GM12864 (cell line): ENCODE measurements at regions not wholly inside any gene's neighbourhood (a gene's known extent, or its start where the extent isn't known, plus 50 kb on each side); places are given as distances from the start of the nearest gene placed in this dataset.

ENCODE experiments used
- DNase-seq: peaks from one replicate; pipeline ENCODE4 v3.0.0-alpha.2; 2011; ENCODE audit warnings: low read depth
- H3K4me3 ChIP-seq: 2 replicates; pipeline ENCODE4 v1.5.1; 2011; ENCODE audit warnings: mild to moderate bottlenecking, low read depth, low read length, control low read depth
- TF ChIP-seq, protein P1 (sequence below): IDR thresholded peaks from 2 replicates; pipeline ENCODE4 v1.5.1; 2011; ENCODE audit warnings: low read depth, mild to moderate bottlenecking, moderate library complexity, low read length, control low read depth, inconsistent platforms; ENCODE audit errors: missing control alignments

DNA sequence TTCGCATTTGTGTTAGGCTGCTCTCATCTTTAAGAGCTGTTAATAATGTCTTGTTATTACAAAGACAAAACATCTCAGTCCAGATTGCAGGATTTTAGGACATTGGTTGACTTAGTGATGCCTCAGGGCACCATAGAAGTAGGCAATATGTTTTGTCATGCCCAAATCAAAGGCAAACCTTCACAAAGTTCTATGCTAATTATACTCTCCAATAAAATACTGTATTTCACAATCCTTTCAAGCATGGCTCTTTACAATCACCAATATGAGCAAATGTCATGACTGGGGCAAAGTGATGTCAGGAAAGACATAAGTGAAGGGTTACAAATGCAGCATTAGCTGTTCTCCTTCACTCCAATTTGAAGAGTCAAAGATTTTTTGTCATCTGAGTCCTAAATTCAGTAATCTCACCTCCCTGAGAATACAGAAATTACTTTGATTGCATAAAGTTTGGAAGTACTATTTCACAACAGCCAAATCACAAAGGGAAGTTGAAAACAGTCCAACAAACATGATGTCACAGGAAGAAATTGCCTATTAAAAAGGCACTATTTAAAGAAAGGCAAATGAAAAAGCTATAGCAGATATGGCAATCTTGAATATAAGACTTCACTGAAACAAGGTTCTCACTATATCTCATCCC lies 303.2 kb downstream of the PRR16 start:
- DNase-seq: no peak

DNA sequence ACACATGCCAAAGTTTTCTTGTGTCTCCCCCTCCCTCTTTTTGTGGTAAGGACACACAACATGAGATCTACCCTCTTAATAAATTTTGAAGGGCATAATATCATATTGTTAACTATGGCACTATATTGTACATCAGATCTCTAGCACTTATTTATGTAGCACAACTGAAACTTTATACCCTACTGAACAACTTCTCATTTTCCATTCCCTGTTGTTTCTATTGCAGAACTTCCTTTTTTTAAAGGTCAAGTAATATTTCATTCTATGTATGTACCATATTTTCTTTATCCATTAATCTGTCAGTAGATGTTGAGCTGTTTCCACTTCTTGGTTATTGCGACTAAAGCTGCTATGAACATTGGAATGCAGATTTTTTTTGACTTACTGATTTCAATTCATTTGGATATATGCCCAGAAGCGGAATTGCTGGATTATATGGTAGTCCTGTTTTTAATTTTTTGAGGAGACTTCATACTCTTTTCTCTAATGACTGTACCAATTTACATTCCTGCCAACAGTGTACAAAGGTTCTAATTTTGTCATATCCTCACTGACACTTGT lies 305.3 kb downstream of the PRR16 start:
- TF ChIP-seq, protein P1, sequence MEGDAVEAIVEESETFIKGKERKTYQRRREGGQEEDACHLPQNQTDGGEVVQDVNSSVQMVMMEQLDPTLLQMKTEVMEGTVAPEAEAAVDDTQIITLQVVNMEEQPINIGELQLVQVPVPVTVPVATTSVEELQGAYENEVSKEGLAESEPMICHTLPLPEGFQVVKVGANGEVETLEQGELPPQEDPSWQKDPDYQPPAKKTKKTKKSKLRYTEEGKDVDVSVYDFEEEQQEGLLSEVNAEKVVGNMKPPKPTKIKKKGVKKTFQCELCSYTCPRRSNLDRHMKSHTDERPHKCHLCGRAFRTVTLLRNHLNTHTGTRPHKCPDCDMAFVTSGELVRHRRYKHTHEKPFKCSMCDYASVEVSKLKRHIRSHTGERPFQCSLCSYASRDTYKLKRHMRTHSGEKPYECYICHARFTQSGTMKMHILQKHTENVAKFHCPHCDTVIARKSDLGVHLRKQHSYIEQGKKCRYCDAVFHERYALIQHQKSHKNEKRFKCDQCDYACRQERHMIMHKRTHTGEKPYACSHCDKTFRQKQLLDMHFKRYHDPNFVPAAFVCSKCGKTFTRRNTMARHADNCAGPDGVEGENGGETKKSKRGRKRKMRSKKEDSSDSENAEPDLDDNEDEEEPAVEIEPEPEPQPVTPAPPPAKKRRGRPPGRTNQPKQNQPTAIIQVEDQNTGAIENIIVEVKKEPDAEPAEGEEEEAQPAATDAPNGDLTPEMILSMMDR: no peak
- H3K4me3 ChIP-seq: no peak overlapping the region
- no peak for DNase-seq

More for the DNA sequence above, 303.2 kb downstream of the PRR16 start:
- H3K4me3 ChIP-seq: no peak overlapping the region
- TF ChIP-seq, protein P1: no peak

DNA sequence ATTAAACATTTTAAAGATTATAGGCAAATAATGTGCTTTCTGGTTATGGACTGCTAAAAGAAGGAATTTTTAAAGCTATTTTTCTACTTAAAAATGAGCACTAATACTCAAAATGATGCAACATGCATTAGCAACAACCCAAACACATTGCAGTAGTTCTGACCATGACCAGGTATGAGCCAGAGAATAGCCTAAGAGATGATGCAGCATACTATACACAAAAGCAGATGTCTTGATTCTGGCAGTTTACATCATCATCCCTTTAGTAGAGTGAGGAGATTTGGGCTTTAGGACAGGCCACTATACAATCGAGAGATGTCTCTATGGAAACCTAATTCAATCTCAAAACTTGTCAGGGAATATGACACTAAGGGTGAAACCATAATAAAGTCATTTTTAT lies 307.1 kb downstream of the PRR16 start:
- TF ChIP-seq, protein P1: no peak

DNA sequence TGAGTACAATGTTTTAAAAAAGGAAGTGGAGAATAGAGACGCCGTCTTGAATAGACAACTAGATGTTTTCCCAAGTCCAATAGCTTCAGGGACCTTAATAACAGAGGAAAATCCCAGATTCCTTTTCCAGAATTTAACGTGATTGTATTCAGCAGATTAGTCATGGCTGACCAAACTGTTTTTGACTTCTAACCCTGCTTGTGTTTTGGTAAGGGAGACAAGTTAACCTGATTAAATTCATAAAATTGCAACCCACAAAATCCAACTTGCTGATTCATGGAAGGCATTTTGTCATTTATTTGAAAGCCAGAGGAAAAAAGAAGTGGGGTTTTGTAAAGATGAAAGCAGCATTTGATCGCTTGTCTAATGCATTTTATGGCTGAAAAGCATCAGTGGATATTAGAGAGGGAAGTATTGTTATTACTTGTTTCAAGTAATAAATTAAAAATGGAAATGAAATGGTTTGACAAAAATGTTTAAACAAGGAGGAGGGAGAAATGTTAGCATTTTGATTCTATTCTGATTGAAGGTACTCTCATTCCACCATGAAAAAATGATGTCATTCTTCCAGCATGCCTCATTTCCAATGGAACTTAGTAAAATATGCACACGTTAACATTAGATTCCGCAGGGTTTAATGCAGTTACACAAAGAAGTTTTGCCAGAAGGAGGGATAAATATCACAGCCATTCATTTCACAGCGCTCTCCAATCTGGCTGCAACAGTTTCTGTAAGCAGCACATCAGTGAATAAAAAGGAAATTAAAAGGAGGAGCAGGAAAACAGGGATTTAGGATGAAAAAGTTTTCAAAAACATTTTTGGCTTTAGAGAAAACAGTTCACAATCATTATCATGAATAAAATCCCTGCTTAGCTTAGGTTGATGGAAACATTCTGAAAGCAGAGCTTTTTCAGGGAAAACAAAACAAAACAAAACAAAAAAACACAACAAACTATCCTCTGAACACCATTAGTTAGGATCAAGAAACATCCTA lies 314.7 kb downstream of the PRR16 start:
- H3K4me3 ChIP-seq: no peak overlapping the region
- no peak for DNase-seq
- TF ChIP-seq, protein P1: no peak

More for the DNA sequence above, 307.1 kb downstream of the PRR16 start:
- DNase-seq: no peak
- H3K4me3 ChIP-seq: no peak overlapping the region

DNA sequence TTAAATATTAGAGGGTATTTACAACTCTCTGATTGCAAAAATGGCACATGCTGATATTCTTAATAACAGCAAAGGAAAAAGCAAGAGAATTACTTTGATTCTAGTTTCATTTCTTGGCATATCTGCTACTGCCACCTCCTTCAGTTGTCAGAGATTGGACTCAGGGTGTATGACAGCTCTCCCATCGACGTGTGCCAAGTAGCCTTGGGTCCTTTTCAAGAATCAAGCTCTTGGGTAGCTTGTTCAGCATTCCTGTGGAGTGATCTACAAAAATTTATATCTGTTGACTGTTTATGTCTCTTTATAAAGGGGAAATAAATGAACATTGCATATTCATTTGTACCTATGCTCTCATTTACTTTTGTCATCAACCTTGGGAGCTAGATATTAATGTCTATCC lies 315.6 kb downstream of the PRR16 start:
- no peak for DNase-seq
- TF ChIP-seq, protein P1: no peak
- no peak overlapping the region for H3K4me3 ChIP-seq

DNA sequence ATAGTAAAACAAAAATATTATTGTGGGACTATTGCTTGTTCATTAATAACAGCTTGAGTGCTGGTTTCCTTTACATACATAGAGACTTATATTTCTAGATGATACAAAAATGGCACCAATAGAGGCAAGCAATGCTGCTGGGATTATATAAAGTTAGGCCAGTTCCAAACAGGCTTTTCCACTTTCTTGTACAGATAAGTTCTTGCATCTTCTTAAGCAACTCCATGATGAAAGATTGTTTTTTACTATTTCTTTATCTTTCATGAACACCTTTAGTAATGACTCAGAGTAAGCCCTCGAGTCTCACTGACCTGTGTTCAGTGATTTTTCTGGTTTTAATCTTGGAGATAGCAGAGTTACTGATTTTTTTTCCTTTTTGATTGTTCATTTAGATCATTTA lies 324.4 kb downstream of the PRR16 start:
- DNase-seq: no peak
- TF ChIP-seq, protein P1: no peak
- no peak overlapping the region for H3K4me3 ChIP-seq
